ENCODE measurements at regions not wholly inside any gene's neighbourhood (a gene's known extent, or its start where the extent isn't known, plus 50 kb on each side); places are given as distances from the start of the nearest gene placed in this dataset.
A peak's percentile ranks its signal among the peaks of the same experiment; 100 is the strongest.

DNA sequence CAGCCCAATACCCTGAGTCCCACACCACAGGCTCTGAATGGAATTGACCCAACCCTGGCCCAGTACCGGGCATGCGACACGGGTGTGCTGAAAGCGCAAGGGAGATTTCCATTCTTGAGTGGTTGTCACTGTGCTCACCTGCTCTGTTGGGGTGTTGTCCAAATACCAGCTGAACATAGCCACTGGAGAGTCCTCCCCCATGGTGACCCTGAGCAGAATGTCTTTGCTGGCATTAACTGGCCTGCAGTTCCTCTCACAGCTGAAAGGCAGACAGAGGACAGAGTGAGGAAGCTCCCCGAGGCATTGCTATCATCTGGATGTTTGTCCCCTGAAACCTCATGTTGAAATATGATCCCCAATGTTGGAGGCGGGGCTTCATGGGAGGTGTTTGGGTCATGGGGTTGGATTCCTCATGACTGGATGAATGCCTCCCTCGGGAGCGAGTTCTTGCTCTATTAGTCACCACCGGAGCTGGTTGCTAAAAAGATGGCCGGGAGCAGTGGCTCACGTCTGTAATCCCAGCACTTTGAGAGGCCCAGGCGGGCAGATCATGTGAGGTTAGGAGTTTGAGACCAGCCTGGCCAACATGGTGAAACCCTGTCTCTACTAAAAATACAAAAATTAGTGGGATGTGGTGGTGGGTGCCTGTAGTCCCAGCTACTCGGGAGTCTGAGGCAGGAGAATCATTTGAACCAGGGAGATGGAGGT, 57.3 kb upstream of the BCO1 start:
- Histone ChIP-seq H3K4me3 (ENCODE audit: extremely low read depth in 1 of 4, insufficient read depth in 2 of 4, low read depth in 3 of 4, low read length in 4 of 4) (peak overlapping the region; percentile 7 to 49 (median 18); a peak in 5 of 8 replicates), H3K9ac (replicated peaks in 1 of 4; ENCODE audit: extremely low read depth in 1 of 4, low read depth in 3 of 4, low read length in 3 of 4) (peak overlapping the region in 2 of 4 experiments; percentile 46 to 61; a peak in 2 of 7 replicates), H2BK12ac (ENCODE audit: low read depth, low read length) (peak overlapping the region; percentile 60), H2BK15ac (ENCODE audit: low read length) (no peak overlapping the region), H3K56ac (replicated peaks; ENCODE audit: insufficient read length, low read depth, low read length) (no peak overlapping the region), H3K18ac (ENCODE audit: extremely low read depth, low read length) (peak overlapping the region; percentile 9; the same call in 1 of the 2 replicates), H4K8ac (ENCODE audit: extremely low read depth, insufficient read depth, low read length) (no peak overlapping the region), H2BK120ac (replicated peaks; ENCODE audit: low read depth, low read length) (no peak overlapping the region), H4K91ac (replicated peaks; ENCODE audit: insufficient read length, low read length) (peak overlapping the region; percentile 5), H3K9me3 (ENCODE audit: insufficient read depth in 2 of 2, low read depth in 1 of 2, low read length in 1 of 2) (no peaks in the 10 kb centered on the region), H3K27ac (ENCODE audit: low read depth, low read length) (peak overlapping the region; percentile 38), H3K4ac (replicated peaks; ENCODE audit: insufficient read length, low read depth, low read length) (peak overlapping the region; percentile 88), H3K4me2 (ENCODE audit: insufficient read depth in 1 of 2, low read depth in 2 of 2, low read length in 2 of 2) (peak overlapping the region; percentile 77 to 82), H4K5ac (ENCODE audit: insufficient read length, low read depth, low read length) (peak overlapping the region; percentile 27), H3K79me1 (ENCODE audit: low read depth, low read length) (no peaks in the 10 kb centered on the region; the same call in 1 of the 2 replicates), H3K14ac (ENCODE audit: insufficient read length) (no peak overlapping the region), H3K23me2 (ENCODE audit: low read depth, low read length) (peaks cover 2% of the 10 kb centered on the region; the same call in 1 of the 2 replicates), H3K79me2 (ENCODE audit: control insufficient read depth in 1 of 2, insufficient read depth in 2 of 2, low read length in 2 of 2) (no peaks in the 10 kb centered on the region), H3K27me3 (replicated peaks in 1 of 4; ENCODE audit: control insufficient read depth in 3 of 4, extremely low read depth in 1 of 4, insufficient read depth in 3 of 4, low read length in 3 of 4) (no peaks in the 10 kb centered on the region), H2BK20ac (ENCODE audit: low read length) (no peak overlapping the region), H3K4me1 (replicated peaks in 1 of 4; ENCODE audit: control insufficient read depth in 3 of 4, insufficient read depth in 4 of 4, low read length in 3 of 4) (peaks cover 3 to 7% (median 6%) of the 10 kb centered on the region in 4 experiments), H2BK5ac (ENCODE audit: low read depth, low read length) (peak overlapping the region; percentile 3; the same call in 1 of the 2 replicates), H2AFZ (ENCODE audit: low read length) (peak overlapping the region; percentile 99), H4K20me1 (replicated peaks in 1 of 2; ENCODE audit: control insufficient read depth in 1 of 2, insufficient read depth in 2 of 2, low read length in 2 of 2) (no peaks in the 10 kb centered on the region), H3K23ac (ENCODE audit: insufficient read length) (no peak overlapping the region), H3K36me3 (ENCODE audit: control insufficient read depth in 2 of 4, insufficient read depth in 4 of 4, low read length in 3 of 4) (no peaks in the 10 kb centered on the region), H2AK5ac (ENCODE audit: low read depth, low read length) (no peak overlapping the region)
- CTCF ChIA-PET (ENCODE audit: partially characterized antibody) = interaction anchor here (0.6 to 1.2 kb wide), 4 partner anchors 33 to 239 kb away, joined by 3 read pairs; no protein-coding TSS in a partner anchor
- POLR2A ChIA-PET (ENCODE audit: partially characterized antibody) = interaction anchor here (0.6 to 2.0 kb wide), 15 partner anchors 8 to 145 kb away, joined by 3 to 9 read pairs (median 3); partner anchors contain the start of genes ATMIN and GAN
- peak; percentile 71 for FAIRE-seq
- 30% methylated on average over 13 of the region's 13 CpGs; no CpG with 5 or more reads in 1 of the 2 experiments for WGBS, 2 experiments (ENCODE audit: extremely low coverage in 1 of 2, insufficient coverage in 1 of 2, insufficient read length in 1 of 2, insufficient replicate concordance in 2 of 2, low coverage in 1 of 2, low lambda C conversion rate in 2 of 2, missing lambda C conversion rate in 1 of 2)
- DNase-seq (ENCODE audit: low read depth in 1 of 2, low spot score in 2 of 2) = peak; percentile 81
- TF ChIP-seq POLR2A (IDR thresholded peaks at IDR 0.05; ENCODE audit: control extremely low read depth in 1 of 2, low read depth in 2 of 2, low read length in 2 of 2) = peak; percentile 64 to 81
- TF ChIP-seq, protein P1, sequence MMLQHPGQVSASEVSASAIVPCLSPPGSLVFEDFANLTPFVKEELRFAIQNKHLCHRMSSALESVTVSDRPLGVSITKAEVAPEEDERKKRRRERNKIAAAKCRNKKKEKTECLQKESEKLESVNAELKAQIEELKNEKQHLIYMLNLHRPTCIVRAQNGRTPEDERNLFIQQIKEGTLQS (IDR thresholded peaks at IDR 0.05; ENCODE audit: insufficient read depth, low read depth, low read length) = peak; percentile 46; the same call in 1 of the 2 replicates
- peak; percentile 87 for TF ChIP-seq TAF1 (IDR thresholded peaks at IDR 0.05; ENCODE audit: low read depth, low read length)
- TF ChIP-seq, protein P2, sequence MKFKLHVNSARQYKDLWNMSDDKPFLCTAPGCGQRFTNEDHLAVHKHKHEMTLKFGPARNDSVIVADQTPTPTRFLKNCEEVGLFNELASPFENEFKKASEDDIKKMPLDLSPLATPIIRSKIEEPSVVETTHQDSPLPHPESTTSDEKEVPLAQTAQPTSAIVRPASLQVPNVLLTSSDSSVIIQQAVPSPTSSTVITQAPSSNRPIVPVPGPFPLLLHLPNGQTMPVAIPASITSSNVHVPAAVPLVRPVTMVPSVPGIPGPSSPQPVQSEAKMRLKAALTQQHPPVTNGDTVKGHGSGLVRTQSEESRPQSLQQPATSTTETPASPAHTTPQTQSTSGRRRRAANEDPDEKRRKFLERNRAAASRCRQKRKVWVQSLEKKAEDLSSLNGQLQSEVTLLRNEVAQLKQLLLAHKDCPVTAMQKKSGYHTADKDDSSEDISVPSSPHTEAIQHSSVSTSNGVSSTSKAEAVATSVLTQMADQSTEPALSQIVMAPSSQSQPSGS (IDR thresholded peaks at IDR 0.05; ENCODE audit: low read length) = no peak
- TF ChIP-seq JUND (IDR thresholded peaks at IDR 0.05; ENCODE audit: low read length) = peak; percentile 91
- TF ChIP-seq TBP (IDR thresholded peaks at IDR 0.05; ENCODE audit: low read depth, low read length) = peak; percentile 82
- TF ChIP-seq CHD2 (IDR thresholded peaks at IDR 0.05; ENCODE audit: low read length) = no peak
- 0 out of 4 replicates have a peak, but pooled peaks of 1 of the 2 experiments have one; percentile 56 for TF ChIP-seq SIN3A (conservative IDR thresholded peaks at IDR 0.05 in 1 of 2, IDR thresholded peaks at IDR 0.05 in 1 of 2; ENCODE audit: low read depth in 1 of 2, low read length in 2 of 2)
- TF ChIP-seq CTBP2 (IDR thresholded peaks at IDR 0.05; ENCODE audit: borderline replicate concordance, insufficient read depth, insufficient read length, low read length) = no peak
- no peak for TF ChIP-seq POU5F1 (IDR thresholded peaks at IDR 0.05; ENCODE audit: low read depth, low read length)

Data from H1 (cell line).